ENCODE measurements at regions not wholly inside any gene's neighbourhood (a gene's known extent, or its start where the extent isn't known, plus 50 kb on each side); places are given as distances from the start of the nearest gene placed in this dataset.

DNA sequence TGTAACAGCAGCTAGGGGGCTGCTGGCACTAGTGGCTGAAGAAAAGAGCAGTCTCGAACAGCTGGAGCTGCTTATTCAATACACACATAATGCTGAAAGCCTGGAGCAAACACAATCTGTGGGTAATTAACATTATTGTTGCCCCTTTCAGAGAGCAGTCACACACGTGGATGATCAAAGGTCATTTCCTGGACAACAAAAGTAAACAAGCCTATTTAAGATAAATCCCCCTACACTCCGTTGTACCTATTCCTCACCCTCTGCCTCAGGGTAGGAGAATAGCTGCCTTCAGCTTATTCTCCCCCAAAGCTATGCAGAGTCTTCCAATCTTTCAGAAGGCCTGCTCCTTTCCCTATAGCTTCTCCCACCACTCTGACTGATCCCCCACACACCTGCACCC is 803.9 kb downstream of the C4orf33 start:
- no peak for DNase-seq (ENCODE audit: low read depth)

DNA sequence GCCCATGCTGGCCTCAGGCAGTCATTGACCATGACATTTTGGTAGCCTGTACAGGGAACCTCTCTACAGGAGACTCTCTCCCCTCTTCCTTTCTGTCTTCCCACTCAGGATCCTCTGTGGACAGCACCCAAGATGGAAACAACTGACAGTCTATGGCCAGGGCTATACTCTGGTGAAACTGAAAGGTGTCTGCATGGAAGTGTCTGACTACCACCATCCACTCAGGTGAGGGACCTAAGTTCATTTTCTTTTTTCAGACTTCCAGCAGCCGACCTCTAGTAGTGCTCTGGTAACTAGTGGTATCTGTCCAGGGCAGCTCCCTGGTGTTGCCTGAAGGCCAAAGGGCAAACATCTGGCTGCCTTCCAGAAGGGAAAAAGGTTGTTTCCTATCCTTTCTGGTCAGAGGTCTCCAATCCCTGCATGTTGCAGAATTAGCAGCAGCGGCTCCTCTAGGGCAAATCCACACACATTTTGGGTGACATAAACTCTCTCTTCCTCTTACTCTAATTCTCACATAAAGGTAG is 804.5 kb downstream of the C4orf33 start:
- DNase-seq (ENCODE audit: low read depth) = no peak

DNA sequence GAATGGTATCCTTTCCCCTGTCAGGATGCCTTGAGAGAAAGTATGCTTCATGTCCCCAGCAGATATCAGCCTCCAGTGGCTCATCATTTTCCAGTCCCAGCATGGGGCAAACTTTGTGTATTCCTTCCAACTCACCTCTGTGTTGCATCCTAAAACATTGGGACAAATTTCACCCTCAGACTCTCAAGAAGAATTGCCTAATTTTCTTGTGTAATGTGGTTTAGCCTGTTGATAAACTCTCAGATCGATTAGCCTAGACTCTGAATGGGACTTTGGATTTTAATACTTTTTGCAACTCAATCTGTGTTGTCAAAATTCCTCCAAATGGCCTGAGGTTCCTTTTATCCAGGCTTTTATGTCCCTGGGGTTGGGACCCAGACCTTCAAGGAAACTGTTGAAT is 805.3 kb downstream of the C4orf33 start:
- no peak for DNase-seq (ENCODE audit: low read depth)

DNA sequence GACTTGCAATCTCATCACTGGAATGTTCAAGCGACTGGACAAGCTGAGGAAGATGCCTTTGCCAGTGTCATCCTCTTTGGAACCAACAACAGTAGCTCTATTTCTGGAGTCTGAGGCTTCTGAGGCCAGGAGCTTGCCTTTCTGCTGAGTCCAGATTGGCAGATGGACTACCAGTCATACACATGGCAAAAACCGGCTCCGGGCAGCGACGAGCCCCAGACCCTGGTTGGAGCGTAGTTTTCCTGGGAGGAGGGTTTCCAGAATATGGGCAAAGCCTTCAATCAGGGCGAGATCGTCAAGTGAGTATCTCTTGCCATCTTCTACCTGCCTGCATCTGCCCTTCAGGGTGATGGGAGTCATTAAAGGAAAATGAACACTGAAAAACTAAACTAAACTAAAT is 807.9 kb downstream of the C4orf33 start:
- no peak for DNase-seq (ENCODE audit: low read depth)

DNA sequence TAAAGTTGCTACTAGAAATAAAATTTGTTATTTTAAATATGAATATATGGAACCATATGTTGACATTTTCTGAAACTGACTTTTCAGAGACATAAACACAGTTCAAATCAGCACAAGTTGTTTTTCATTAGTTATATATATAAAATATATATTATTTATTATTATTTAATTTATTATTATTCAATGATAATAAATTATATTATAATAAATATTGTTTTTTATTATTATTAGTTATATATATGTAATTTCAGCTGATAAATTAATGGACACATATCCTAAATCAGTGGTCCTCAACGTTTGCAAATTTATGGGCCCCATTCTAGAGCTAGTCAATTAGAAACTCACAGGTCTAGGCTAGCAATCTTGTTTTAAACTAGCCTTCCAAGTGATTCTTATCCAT is 809.3 kb downstream of the C4orf33 start:
- DNase-seq (ENCODE audit: low read depth) = no peak

DNA sequence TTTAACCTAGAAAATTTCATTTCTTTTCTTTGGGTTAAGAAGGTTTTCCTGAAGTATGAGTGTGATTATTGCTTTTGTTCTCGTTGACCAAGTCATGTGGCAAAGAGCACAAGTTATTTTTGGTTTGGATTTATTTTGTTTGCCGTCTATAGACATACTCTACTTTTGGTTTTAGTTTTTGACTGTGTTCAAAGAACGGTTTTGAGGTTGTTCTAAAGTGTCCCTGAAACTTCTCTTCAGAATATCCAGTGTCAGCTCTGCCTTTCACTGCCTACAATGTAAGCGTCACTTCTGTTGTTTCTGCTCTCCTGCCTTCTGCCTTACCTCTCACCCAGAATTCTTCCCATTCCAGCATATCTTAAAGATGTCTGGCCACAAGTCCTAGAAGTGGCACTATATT is 812.2 kb downstream of the C4orf33 start:
- no peak for DNase-seq (ENCODE audit: low read depth)

DNA sequence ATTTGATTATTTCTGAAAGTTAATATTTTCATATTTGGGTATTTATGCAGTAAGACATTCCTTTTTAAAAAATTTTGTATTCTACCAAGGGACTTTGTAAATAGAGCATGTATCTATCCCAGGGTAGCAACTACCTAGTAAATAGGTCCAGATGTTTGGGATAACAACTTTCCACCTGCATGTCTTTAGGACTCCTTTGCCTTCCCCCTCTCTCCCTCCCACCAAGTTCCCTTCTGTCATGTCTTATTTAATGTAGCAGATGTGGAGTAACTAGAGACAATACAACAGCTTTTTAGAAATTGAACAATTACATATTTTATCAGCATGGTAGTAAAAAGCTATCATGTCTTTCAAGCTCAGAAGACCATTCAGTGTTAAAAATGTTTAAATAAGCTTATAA is 821.0 kb downstream of the C4orf33 start:
- DNase-seq (ENCODE audit: low read depth) = no peak

DNA sequence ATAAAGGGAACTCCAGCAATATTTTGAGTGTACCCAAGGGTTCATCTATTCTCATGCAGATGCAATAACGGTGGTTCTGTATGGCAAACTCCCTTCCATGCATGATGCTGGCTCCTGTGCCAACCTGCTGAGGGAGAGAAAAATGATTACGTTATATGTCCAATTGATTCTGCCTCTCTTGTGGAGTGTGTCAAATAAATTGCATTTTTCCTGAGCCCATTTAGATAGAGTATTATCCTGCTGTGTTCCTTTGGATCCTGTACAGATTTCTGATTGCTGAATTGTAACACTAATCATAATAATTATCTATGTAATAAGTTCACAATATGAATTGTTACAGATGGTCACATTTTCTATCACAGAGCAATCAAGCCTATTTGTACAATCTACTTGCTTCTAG is 821.7 kb downstream of the C4orf33 start:
- DNase-seq (ENCODE audit: low read depth) = no peak

DNA sequence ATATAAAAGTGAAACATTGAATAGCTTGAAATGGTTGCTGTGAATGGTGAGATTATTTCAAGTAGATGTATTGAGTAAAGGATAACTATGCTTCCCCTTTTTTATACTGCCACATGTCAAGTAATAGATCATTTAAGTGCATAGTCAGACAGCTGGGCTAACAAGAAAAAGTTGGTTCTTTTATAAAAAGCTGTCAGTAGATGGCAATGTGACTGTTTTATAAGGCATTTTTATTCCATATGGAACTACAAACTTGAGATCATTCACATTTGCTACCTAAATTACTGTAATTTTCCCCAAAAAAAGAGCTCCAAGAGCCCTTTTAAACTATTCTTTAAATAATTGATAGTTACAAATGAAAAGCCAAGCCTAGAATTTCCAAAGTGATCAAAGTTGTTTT is 831.0 kb downstream of the C4orf33 start:
- no peak for DNase-seq (ENCODE audit: low read depth)

DNA sequence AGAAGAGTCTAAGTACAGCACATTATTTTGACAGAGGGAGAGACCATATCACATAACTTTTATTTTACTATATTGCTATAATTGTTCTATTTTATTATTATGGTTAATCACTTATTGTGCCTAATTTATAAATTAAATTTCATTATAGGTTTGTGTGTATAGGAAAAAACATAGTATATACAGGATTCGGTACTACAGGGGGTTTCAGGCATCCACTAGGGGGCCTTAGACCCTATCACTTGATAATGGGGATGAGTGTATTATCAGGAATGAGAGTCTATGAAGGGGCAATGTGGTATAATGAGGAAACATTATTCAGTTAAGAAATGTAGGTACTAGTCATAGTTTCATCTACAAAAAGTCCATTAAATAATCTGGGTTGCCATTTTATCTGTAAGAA is 833.1 kb downstream of the C4orf33 start:
- DNase-seq (ENCODE audit: low read depth) = no peak

DNA sequence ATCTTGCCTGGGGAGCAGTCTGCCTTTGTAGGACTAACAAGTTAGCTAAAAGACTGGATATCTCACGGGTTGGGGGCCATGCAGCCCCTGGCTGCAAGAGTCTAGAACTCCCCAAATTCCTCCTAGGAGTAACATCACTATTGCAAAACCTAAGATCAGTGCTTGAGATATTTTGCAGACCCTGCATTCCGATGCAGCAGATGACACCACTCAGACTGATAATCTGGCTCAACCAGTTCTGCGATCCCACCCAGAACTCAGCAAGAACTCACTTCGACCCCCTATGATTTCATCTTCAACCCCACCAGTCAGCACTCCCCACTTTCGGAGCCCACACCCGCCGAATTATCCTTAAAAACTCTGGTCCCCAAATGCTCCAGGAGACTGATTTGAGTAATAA is 834.0 kb downstream of the C4orf33 start:
- no peak for DNase-seq (ENCODE audit: low read depth)

DNA sequence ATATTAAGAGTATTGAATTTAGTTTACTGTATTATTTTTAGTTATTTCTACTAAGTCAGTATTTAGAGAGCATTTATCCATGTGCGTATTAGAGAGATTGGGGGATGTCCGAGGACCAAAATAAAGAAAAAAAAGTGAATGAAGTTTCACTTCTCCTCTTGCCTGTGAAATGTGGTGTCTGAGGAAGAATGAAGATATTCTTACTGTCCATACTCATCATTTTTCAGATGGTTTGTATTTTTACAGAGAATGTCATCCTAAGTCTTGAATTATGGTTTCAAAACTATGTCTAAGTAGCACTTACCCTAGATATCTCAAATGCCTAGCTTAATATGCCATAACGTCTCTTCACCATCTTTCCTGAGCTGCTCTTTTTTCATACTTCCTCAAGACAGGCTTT is 854.3 kb downstream of the C4orf33 start:
- DNase-seq (ENCODE audit: low read depth) = no peak

DNA sequence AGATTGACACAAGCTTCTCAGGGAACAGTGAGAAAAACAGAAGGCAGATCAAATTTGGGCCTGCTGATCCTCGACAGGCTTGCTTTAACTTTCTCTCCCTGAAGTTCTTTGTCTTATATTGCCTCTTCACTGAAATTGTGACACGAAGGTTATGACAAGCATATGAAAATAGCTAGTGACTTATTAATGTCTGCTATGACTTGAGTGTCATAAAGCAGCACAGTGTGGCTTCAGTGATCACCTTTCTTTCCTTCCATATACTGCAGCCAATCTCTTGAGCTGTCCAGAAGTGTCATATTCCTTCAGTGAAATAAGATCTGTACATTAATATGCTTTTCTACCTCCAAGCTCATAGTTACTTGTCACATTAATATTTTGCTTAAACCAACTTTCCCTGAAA is 870.2 kb downstream of the C4orf33 start:
- no peak for DNase-seq (ENCODE audit: low read depth)

DNA sequence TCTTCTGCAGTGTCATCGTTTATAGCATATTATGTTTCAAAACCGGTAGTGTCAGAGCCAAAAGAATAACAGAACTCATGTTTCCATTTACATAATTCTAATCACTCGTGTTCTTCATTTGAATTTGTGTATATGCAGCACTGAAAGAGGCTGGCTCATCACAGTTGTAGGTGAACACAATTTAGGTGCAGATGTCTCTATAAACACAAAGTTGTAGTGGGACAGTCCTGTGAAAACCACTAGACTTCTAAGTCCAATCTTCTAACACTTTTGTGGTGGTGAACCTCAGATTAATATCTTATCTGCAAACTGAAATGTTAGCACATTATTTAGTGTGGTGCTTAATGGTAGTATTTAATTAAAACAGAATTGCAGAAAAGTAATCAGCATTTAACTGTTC is 872.4 kb downstream of the C4orf33 start:
- no peak for DNase-seq (ENCODE audit: low read depth)

DNA sequence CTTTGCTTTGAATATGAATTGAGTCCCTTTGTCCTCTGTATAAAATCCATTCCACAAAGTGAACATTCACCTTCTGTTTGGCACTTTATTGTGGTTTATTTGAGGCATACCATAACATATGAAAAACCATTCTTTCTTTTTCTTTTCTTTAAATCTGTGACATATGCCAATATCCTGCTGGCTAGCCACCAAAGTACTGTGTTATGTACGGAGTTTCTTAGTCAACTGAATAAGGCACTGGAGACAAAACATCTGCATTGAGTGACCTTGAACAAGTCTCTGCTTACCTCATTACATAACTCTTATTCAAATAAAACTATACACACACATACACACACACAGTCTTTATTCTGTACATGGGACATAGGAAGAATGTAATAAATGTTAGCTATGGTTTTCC is 872.8 kb downstream of the C4orf33 start:
- DNase-seq (ENCODE audit: low read depth) = no peak

DNA sequence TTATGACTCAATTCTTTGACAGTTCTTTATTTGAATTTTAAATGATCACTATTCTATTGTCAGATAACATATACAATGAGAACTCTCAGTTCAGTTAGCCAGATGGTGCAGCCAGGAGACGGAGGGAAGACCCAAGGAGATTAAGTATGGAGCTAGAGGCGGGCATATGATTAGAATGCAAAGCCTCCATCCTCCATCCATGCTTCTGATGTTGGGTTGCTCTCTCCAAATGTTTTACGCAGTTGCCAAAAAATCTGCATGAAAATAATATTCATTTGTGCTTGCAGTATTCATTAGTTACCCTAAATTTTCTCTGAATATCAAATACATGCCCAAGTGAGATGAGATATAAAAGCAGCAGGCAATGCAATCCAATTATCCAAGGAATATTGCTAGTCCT is 874.8 kb downstream of the C4orf33 start:
- no peak for DNase-seq (ENCODE audit: low read depth)

DNA sequence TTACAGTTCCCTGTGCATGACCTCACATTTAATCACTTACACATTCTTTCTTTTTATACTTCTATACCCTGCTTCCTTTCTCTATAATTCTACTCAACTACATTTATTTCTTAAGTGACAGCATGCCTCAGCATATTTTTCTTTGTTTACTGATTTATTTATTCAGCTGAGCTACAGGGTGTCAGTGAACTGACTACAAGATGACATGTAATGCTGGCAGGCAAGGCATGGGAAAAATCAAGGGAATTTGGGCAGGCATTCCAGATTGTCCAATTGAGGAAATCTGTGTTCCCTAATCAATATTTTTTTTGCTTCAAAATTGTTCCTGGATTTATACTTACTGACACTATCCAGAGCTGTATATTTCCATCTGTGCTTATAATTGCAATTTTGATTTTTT is 875.5 kb downstream of the C4orf33 start:
- no peak for DNase-seq (ENCODE audit: low read depth)

DNA sequence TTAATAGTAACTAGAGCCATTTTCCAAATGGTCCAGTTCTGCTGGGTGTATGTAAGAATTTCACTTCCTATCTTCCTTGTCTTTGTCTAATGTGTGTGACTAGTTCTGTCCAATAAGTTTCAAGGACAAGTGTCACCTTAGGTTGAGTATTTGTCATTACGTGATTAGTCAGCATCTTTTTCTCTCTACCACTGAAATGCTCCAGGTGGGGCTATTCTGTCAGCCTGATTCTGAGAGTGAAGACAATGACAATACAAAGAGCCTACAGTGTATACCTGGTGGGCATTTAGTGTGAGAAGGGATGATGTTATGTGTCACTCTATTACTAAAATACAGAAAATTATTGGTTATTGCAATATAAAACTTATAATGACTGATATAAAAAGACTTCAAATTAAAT is 876.3 kb downstream of the C4orf33 start:
- no peak for DNase-seq (ENCODE audit: low read depth)

DNA sequence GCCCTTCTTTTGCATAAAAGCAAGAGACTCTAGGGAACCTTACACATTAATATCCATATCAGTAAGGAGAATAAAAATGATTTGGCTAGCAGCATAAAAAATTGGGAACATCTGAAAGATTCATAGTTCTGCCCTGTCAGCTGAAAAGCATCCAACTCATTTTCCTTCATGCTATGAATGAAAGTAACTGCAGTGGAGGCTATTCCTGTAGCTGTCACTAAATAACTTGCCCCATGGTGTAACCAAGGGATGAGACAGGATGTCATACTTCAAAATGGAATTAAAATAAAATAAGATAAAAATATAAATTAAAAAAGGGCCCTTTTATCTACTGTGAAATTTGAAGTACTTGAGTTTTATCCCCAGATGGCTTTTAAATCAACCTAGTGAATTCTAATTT is 878.8 kb downstream of the C4orf33 start:
- DNase-seq (ENCODE audit: low read depth) = no peak

DNA sequence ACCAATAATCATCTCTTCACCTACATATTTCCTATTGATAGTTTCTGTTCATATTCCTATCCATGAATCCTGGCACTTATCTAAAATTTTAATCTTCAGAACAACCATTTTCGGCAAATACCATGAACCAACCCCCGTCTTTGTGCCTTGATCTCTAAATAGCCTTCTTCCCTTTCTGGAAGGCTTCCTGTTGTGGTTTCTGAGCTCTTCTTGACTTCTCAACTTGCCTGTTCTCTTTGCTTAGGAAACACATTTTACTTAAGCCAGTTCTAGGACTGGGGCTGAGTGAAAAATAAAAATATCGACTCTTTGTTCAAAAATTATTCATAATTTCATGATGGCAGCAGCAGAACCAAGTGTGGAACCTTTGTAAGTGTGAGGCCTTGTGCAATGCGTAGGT is 882.4 kb downstream of the C4orf33 start:
- no peak for DNase-seq (ENCODE audit: low read depth)

DNA sequence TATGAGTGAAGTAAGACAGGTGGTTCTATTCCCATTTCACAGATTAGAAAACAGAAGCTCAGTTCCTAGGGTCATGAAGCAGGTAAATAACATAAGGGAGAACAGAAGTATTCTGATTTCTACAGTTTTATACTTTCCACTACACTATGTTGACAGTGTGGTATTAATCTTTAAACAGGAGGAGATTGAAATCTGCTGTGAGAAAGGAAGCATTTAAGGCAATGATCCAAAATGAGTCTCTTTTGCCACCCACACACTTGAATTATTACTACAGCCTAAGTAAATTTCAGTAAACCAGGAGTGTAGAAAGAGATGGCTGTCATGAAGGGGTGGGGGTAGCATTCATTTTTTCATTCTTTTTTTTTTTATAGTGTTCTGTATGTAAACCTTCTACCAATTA is 893.0 kb downstream of the C4orf33 start:
- DNase-seq (ENCODE audit: low read depth) = no peak

DNA sequence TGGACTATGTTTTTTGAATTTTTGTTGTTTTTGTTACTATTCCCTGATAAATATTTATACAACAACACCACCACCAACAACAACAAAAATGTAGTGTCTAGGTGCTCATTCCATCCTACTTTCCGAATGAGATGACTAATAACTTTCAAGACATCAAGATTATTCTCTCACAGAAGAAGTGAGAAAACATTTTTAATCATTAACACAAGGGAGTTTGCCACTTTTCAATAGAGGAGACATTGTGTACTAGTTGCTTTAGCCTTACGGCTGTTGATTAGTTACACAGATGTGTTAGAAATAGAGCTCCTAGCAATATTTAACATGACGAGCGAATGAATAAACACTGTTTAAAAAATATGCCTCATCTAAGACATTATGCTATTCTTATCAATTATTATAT is 898.8 kb downstream of the C4orf33 start:
- no peak for DNase-seq (ENCODE audit: low read depth)

DNA sequence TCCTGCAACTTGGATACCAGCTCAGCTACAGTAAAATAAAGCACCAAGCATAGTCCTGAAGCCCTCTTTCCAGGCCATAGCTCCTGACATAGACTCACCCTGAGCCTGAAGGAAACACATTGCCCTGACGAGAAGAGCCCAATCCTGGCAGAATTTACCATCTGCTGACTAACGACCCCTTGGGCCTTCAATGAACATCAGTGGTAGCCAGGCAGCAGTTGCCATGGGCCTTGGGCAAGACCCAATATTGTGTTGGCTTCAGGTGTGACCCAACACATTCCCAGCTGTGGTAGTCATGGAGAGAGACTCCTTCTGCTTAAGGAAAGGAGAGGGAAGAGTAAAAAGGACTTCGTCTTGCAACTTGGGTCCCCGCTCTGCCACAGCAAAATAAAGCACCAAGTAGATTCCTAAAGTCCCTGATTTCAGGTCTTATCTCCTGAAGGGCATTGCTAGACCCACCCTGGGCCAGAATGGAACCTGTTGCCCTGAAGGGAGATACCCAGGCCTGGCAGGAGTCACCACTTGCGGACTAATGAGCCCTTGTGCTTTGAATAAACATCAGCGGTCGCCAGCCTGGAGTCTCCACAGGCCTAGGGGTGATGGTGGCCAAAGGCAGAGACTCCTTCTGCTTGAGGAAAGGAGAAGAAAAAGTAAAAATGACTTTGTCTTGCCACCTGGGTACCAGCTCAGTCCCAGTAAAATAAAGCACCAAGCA is 902.6 kb downstream of the C4orf33 start:
- no peak for DNase-seq (ENCODE audit: low read depth)

DNA sequence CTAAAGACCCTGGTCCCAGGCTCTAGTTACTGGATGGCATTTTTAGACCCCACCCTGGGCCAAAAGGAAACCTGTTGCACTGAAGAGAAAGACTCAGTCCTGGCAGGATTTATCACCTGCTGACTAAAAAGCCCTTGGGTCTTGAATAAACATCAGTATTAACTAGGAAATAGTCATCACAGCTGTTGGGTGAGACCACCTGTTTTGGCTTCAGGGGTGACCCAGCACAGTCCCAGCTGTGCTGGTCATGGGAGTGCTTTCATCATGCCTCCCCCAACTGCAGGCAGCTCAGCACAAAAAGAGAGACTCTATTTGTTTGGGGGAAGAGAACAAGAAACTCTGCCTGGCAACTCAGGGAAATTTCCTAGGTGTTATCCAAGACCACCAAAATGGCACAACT is 903.2 kb downstream of the C4orf33 start:
- DNase-seq (ENCODE audit: low read depth) = no peak

DNA sequence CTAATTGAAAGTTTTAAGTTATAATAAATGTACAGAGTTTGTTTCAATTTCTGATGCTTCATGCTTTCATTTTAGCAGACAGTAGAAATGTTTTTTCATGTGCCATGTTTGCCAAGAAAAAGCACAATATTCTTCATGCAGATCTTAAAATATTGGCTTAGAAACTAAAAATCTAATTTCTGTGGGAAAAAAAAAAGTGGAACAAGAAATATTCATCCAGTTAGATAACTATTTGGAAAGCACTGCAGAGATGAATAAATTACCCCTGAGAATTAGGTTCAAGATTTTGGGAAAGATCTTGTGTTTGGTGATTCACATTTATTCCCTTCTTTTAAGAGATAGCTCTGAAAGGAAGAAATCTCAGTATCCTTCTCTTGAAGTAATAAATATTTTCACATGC is 912.5 kb downstream of the C4orf33 start:
- no peak for DNase-seq (ENCODE audit: low read depth)
